K562 (cell line): ENCODE measurements at regions not wholly inside any gene's neighbourhood (a gene's known extent, or its start where the extent isn't known, plus 50 kb on each side); places are given as distances from the start of the nearest gene placed in this dataset.
A peak's percentile ranks its signal among the peaks of the same experiment; 100 is the strongest.

Experiments used
- ATAC-seq: fragments of 200-7000 bp; cut with Tn5 transposase; 3 replicates; pipeline ENCODE4 v1.9.1; 2020; ENCODE audit warnings: moderate library complexity
- BruUV-seq: library from RNA; stranded (reverse); fragments of 400-500 nt; replicated peaks from 2 replicates; lab custom pipeline; 2021; lab: Mats Ljungman, UMichigan
- CTCF ChIA-PET: fragments of 300-600 bp; formaldehyde crosslinking; extraction: SDS; loops from one replicate; lab custom pipeline; 2021; ENCODE audit warnings: low intra/inter-chr PET ratio; lab: Yijun Ruan, JAX
- POLR2A ChIA-PET: fragments of 300-600, 350-650 bp; sonication (Branson Sonifier 250); formaldehyde crosslinking; extraction: SDS; loops from one replicate; lab custom pipeline; 2021; ENCODE audit warnings: antibody characterized with exemption, inconsistent platforms; lab: Yijun Ruan, JAX
- DNase-seq, 4 experiments: peaks; one replicate each; pipeline versions ENCODE4 v3.0.0 to v3.0.0-alpha.2; 2011 to 2018; ENCODE audit warnings: low spot score in 3 of 4, mixed read lengths in 3 of 4; ENCODE audit errors: extremely low read depth in 1 of 4
- FAIRE-seq: peaks from 2 replicates; lab custom pipeline; 2011; peaks lifted over from hg19 to GRCh38; lab: Jason Lieb, UNC
- H2AFZ ChIP-seq: 2 replicates; pipeline ENCODE4 v1.6.0; 2011; ENCODE audit warnings: low read depth, low read length, control low read depth, inconsistent platforms
- H3K27ac ChIP-seq: fragments of 200-600 bp; 3 replicates; pipeline ENCODE4 v1.8.0; 2011; ENCODE audit warnings: low read depth, mild to moderate bottlenecking, control low read depth, inconsistent platforms, low read length, moderate library complexity, mixed read lengths; ENCODE audit errors: extremely low read depth
- H3K27me3 ChIP-seq, 2 experiments: fragments of 300-600 bp in 1 of 2; 2 replicates in 1 of 2; 3 replicates in 1 of 2; pipeline versions ENCODE4 v1.6.0 to v1.8.0; 2011; ENCODE audit warnings: inconsistent platforms in 2 of 2, low read length in 2 of 2, mild to moderate bottlenecking in 1 of 2, mixed read lengths in 1 of 2, moderate library complexity in 1 of 2; ENCODE audit not compliant: control insufficient read depth in 2 of 2, insufficient read depth in 2 of 2
- H3K36me3 ChIP-seq: fragments of 300-600 bp; 3 replicates; pipeline ENCODE4 v1.8.0; 2011; ENCODE audit warnings: mild to moderate bottlenecking, low read length, inconsistent platforms; ENCODE audit not compliant: control insufficient read depth, insufficient read depth
- H3K4me1 ChIP-seq, 2 experiments: fragments of 200-600 bp in 1 of 2; replicated peaks in 1 of 2; 2 replicates in 1 of 2; 3 replicates in 1 of 2; pipeline versions ENCODE4 v1.5.1 to v1.8.0; 2011; ENCODE audit warnings: inconsistent platforms in 2 of 2, low read length in 2 of 2, mild to moderate bottlenecking in 1 of 2, mixed read lengths in 1 of 2, moderate library complexity in 1 of 2; ENCODE audit not compliant: control insufficient read depth in 2 of 2, insufficient read depth in 2 of 2
- H3K4me2 ChIP-seq: 2 replicates; pipeline ENCODE4 v1.6.1; 2011; ENCODE audit warnings: low read length, control low read depth, inconsistent platforms, mixed read lengths; ENCODE audit not compliant: insufficient read depth
- H3K4me3 ChIP-seq: fragments of 200-600 bp; sonication (generic), shearing (Covaris generic); 2 replicates; pipeline ENCODE4 v1.5.1; 2016; ENCODE audit warnings: control low read depth, inconsistent platforms
- H3K79me2 ChIP-seq: fragments of 200-600 bp; 3 replicates; pipeline ENCODE4 v1.8.0; 2011; ENCODE audit warnings: low read length, inconsistent platforms; ENCODE audit not compliant: control insufficient read depth, insufficient read depth
- H3K9ac ChIP-seq, 2 experiments: 2 replicates each; pipeline versions ENCODE4 v1.6.0 to v1.6.1; 2011; ENCODE audit warnings: low read depth in 2 of 2, low read length in 2 of 2, control low read depth in 1 of 2, inconsistent platforms in 1 of 2, mild to moderate bottlenecking in 1 of 2, mixed read lengths in 1 of 2; ENCODE audit not compliant: insufficient read depth in 1 of 2
- H3K9me1 ChIP-seq: one replicate; pipeline ENCODE4 v1.6.0; 2011; ENCODE audit warnings: inconsistent platforms, mild to moderate bottlenecking, low read length, moderate library complexity; ENCODE audit not compliant: control insufficient read depth, insufficient read depth
- H3K9me3 ChIP-seq: replicated peaks from 2 replicates; pipeline ENCODE4 v1.5.1; 2011; ENCODE audit warnings: low read depth, low read length, inconsistent platforms; ENCODE audit not compliant: control insufficient read depth, insufficient read depth
- H4K20me1 ChIP-seq: replicated peaks from 2 replicates; pipeline ENCODE4 v1.6.1; 2011; ENCODE audit warnings: low read length, inconsistent platforms, mixed read lengths; ENCODE audit not compliant: control insufficient read depth, insufficient read depth
- ARID1B ChIP-seq: fragments of 450-650 bp; IDR thresholded peaks from 2 replicates; pipeline ENCODE4 v1.6.1; 2016; ENCODE audit warnings: antibody characterized with exemption, mild to moderate bottlenecking, inconsistent platforms
- CBFA2T2 ChIP-seq: fragments of 450-650 bp; conservative IDR thresholded peaks from 2 replicates; pipeline ENCODE4 v1.6.1; 2017; ENCODE audit warnings: mild to moderate bottlenecking
- CTBP1 ChIP-seq: fragments of 450-650 bp; IDR thresholded peaks from 2 replicates; pipeline ENCODE4 v1.6.1; 2016; ENCODE audit warnings: borderline replicate concordance
- DPF2 ChIP-seq: fragments of 450-650 bp; IDR thresholded peaks from 2 replicates; pipeline ENCODE4 v1.6.1; 2016
- ETV1 ChIP-seq: fragments of 450-650 bp; conservative IDR thresholded peaks from 2 replicates; pipeline ENCODE4 v1.6.1; 2016; ENCODE audit warnings: missing genetic modification characterization, control low read depth, low read depth, missing compliant biosample characterization
- MCM5 ChIP-seq: fragments of 450-650 bp; IDR thresholded peaks from 2 replicates; pipeline ENCODE4 v1.6.1; 2016; ENCODE audit warnings: low read depth
- MTA2 ChIP-seq: fragments of 450-650 bp; IDR thresholded peaks from 2 replicates; pipeline ENCODE4 v1.6.1; 2016; ENCODE audit warnings: low read depth
- NFE2L1 ChIP-seq: fragments of 450-650 bp; IDR thresholded peaks from 2 replicates; pipeline ENCODE4 v1.6.1; 2016; ENCODE audit warnings: missing genetic modification characterization, low read depth, mild to moderate bottlenecking, missing compliant biosample characterization, moderate library complexity, borderline replicate concordance
- NFYB ChIP-seq: IDR thresholded peaks from 2 replicates; pipeline ENCODE4 v1.6.1; 2011; ENCODE audit warnings: mild to moderate bottlenecking, moderate library complexity; ENCODE audit not compliant: insufficient read length; ENCODE audit errors: extremely low read depth
- POLR2AphosphoS5 ChIP-seq: IDR thresholded peaks from 2 replicates; pipeline ENCODE4 v1.6.1; 2011; ENCODE audit warnings: mild to moderate bottlenecking, low read depth, low read length, moderate library complexity; ENCODE audit not compliant: control insufficient read depth, insufficient read depth
- SMARCA4 ChIP-seq: fragments of 450-650 bp; IDR thresholded peaks from 2 replicates; pipeline ENCODE4 v1.6.1; 2016
- SMARCE1 ChIP-seq: fragments of 450-650 bp; IDR thresholded peaks from 2 replicates; pipeline ENCODE4 v1.7.1; 2016; ENCODE audit warnings: mild to moderate bottlenecking
- SPI1 ChIP-seq: IDR thresholded peaks from 2 replicates; pipeline ENCODE4 v1.6.1; 2011; ENCODE audit warnings: low read depth, low read length, control low read depth, borderline replicate concordance
- STAT5A ChIP-seq: IDR thresholded peaks from 2 replicates; pipeline ENCODE4 v1.6.1; 2012; ENCODE audit warnings: low read length, inconsistent platforms, borderline replicate concordance
- TCF3 ChIP-seq: sonication (generic); formaldehyde crosslinking; IDR thresholded peaks from 2 replicates; pipeline ENCODE4 v1.4.0; 2020; ENCODE audit warnings: mild to moderate bottlenecking, missing genetic modification reagents
- ZFX ChIP-seq: sonication (generic); formaldehyde crosslinking; IDR thresholded peaks from 2 replicates; pipeline ENCODE4 v1.8.0; 2022; ENCODE audit warnings: mild to moderate bottlenecking, missing genetic modification reagents, moderate library complexity
- ZNF766 ChIP-seq: fragments of 200-800 bp; sonication (Bioruptor generic); conservative IDR thresholded peaks from 2 replicates; pipeline ENCODE4 v1.6.1; 2016; ENCODE audit warnings: missing genetic modification characterization, missing compliant biosample characterization
- WGBS: fragments of 100-300 bp; shearing (Covaris generic); methylation state at CpG from one replicate; pipeline ENCODE4 v1.1.6; 2016; ENCODE audit warnings: low coverage, mixed read lengths; ENCODE audit not compliant: insufficient coverage; ENCODE audit errors: missing lambda C conversion rate; 5-methylcytosine and 5-hydroxymethylcytosine counted together
- in situ Hi-C: fragments of 300-500 bp; cut with MboI; formaldehyde crosslinking; loops from 4 replicates; pipeline ENCODE4 v1.15.0; 2018; ENCODE audit warnings: inconsistent platforms, mixed read lengths
- intact Hi-C: fragments of 100-400 bp; cut with micrococcal nuclease; formaldehyde crosslinking; loops from 2 replicates; pipeline ENCODE4 v1.14.2; 2022
- TF ChIP-seq, protein P1 (sequence below): sonication (generic); IDR thresholded peaks from 2 replicates; pipeline ENCODE4 v1.6.1; 2016
- TF ChIP-seq, protein P2 (sequence below): fragments of 450-650 bp; IDR thresholded peaks from 2 replicates; pipeline ENCODE4 v1.6.1; 2016
- TF ChIP-seq, protein P3 (sequence below): fragments of 200-800 bp; sonication (Bioruptor generic); IDR thresholded peaks from 2 replicates; pipeline ENCODE4 v1.6.1; 2017; ENCODE audit warnings: missing genetic modification characterization, missing compliant biosample characterization

- Histone ChIP-seq H3K4me3 (no peak overlapping the region), H3K36me3 (no peaks in the 10 kb centered on the region), H3K4me1 (peaks cover 4 to 12% of the 10 kb centered on the region in 2 experiments; a peak in 4 of 5 replicates), H3K9me3 (no peaks in the 10 kb centered on the region; the same call in 1 of the 2 replicates), H3K9ac (no peak overlapping the region), H3K4me2 (0 out of 2 replicates have a peak overlapping the region, but pooled peaks have one; percentile 33), H3K79me2 (no peaks in the 10 kb centered on the region), H2AFZ (peak overlapping the region; percentile 68), H4K20me1 (no peaks in the 10 kb centered on the region), H3K27ac (no peak overlapping the region), H3K9me1 (no peaks in the 10 kb centered on the region), H3K27me3 (peaks cover 3 to 7% of the 10 kb centered on the region in 2 experiments; a peak in 2 of 5 replicates)
- CTCF ChIA-PET = no interaction called here
- ATAC-seq (peak; percentile 75), DNase-seq (peak; percentile 28 to 76 (median 52)), FAIRE-seq (peak; percentile 89)
- in situ Hi-C loops = no loop called here
- 16% methylated on average over 5 of the region's 6 CpGs for WGBS
- POLR2A ChIA-PET = interaction anchor here (0.7 kb wide), 1 partner anchor 24 kb away, joined by 5 read pairs; no protein-coding TSS in a partner anchor
- intact Hi-C loops = no loop called here
- BruUV-seq = no TSS peak
- TF ChIP-seq SPI1 (peak; percentile 27; the same call in 1 of the 2 replicates), DPF2 (peak; percentile 55; the same call in 1 of the 2 replicates), ZNF766 (CRISPR knock-in tag) (peak; percentile 59; the same call in 1 of the 2 replicates), CTBP1 (peak; percentile 43; the same call in 1 of the 2 replicates), ETV1 (no peak), ZFX (peak; percentile 44; the same call in 1 of the 2 replicates), CBFA2T2 (peak; percentile 80), SMARCA4 (peak; percentile 72), NFYB (no peak), SMARCE1 (peak; percentile 71), NFE2L1 (tag) (no peak), POLR2AphosphoS5 (0 out of 2 replicates have a peak, but pooled peaks have one; percentile 36), MCM5 (no peak), STAT5A (peak; percentile 21; the same call in 1 of the 2 replicates), TCF3 (CRISPR knock-in tag) (peak; percentile 82), ARID1B (peak; percentile 90), MTA2 (peak; percentile 80)
- TF ChIP-seq, protein P1, sequence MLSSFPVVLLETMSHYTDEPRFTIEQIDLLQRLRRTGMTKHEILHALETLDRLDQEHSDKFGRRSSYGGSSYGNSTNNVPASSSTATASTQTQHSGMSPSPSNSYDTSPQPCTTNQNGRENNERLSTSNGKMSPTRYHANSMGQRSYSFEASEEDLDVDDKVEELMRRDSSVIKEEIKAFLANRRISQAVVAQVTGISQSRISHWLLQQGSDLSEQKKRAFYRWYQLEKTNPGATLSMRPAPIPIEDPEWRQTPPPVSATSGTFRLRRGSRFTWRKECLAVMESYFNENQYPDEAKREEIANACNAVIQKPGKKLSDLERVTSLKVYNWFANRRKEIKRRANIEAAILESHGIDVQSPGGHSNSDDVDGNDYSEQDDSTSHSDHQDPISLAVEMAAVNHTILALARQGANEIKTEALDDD = peak; percentile 80
- TF ChIP-seq, protein P2, sequence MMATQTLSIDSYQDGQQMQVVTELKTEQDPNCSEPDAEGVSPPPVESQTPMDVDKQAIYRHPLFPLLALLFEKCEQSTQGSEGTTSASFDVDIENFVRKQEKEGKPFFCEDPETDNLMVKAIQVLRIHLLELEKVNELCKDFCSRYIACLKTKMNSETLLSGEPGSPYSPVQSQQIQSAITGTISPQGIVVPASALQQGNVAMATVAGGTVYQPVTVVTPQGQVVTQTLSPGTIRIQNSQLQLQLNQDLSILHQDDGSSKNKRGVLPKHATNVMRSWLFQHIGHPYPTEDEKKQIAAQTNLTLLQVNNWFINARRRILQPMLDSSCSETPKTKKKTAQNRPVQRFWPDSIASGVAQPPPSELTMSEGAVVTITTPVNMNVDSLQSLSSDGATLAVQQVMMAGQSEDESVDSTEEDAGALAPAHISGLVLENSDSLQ = peak; percentile 14; the same call in 1 of the 2 replicates
- TF ChIP-seq, protein P3, sequence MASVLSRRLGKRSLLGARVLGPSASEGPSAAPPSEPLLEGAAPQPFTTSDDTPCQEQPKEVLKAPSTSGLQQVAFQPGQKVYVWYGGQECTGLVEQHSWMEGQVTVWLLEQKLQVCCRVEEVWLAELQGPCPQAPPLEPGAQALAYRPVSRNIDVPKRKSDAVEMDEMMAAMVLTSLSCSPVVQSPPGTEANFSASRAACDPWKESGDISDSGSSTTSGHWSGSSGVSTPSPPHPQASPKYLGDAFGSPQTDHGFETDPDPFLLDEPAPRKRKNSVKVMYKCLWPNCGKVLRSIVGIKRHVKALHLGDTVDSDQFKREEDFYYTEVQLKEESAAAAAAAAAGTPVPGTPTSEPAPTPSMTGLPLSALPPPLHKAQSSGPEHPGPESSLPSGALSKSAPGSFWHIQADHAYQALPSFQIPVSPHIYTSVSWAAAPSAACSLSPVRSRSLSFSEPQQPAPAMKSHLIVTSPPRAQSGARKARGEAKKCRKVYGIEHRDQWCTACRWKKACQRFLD (CRISPR knock-in tag) = 0 out of 2 replicates have a peak, but pooled peaks have one; percentile 25
Measured at GRCh38 chr10:30160271-30160982, 101.0 kb upstream of the JCAD start.
